ENCODE measurements at regions not wholly inside any gene's neighbourhood (a gene's known extent, or its start where the extent isn't known, plus 50 kb on each side); places are given as distances from the start of the nearest gene placed in this dataset.
"Not testable (repeated sequence)": the region's sequence is repeated elsewhere in the genome, so short reads cannot be mapped to it uniquely, and the experiment has no call there.

DNA sequence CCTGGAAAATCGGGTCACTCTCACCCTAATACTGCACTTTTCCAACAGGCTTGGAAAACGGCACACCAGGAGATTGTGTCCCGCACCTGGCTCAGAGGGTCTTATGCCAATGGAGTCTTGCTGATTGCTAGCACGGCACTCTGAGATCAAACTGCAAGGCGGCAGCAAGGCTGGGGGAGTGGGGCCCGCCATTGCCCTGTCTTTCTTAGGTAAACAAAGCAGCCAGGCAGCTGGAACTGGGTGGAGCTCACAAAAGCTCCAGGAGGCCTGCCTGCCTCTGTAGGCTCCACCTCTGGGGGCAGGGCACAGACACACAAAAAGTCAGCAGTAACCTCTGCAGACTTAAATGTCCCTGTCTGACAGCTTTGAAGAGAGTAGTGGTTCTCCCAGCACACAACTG lies 557.9 kb upstream of the WSB1 start:
- TF ChIP-seq, protein P1, sequence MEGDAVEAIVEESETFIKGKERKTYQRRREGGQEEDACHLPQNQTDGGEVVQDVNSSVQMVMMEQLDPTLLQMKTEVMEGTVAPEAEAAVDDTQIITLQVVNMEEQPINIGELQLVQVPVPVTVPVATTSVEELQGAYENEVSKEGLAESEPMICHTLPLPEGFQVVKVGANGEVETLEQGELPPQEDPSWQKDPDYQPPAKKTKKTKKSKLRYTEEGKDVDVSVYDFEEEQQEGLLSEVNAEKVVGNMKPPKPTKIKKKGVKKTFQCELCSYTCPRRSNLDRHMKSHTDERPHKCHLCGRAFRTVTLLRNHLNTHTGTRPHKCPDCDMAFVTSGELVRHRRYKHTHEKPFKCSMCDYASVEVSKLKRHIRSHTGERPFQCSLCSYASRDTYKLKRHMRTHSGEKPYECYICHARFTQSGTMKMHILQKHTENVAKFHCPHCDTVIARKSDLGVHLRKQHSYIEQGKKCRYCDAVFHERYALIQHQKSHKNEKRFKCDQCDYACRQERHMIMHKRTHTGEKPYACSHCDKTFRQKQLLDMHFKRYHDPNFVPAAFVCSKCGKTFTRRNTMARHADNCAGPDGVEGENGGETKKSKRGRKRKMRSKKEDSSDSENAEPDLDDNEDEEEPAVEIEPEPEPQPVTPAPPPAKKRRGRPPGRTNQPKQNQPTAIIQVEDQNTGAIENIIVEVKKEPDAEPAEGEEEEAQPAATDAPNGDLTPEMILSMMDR (conservative IDR thresholded peaks at IDR 0.05; ENCODE audit: low read length): not testable (repeated sequence)
- TF ChIP-seq EZH2phosphoT487 (IDR thresholded peaks at IDR 0.05; ENCODE audit: borderline replicate concordance, low read depth, low read length): not testable (repeated sequence)

Data from OCI-LY7 (cell line).